ENCODE measurements at regions not wholly inside any gene's neighbourhood (a gene's known extent, or its start where the extent isn't known, plus 50 kb on each side); places are given as distances from the start of the nearest gene placed in this dataset.

DNA sequence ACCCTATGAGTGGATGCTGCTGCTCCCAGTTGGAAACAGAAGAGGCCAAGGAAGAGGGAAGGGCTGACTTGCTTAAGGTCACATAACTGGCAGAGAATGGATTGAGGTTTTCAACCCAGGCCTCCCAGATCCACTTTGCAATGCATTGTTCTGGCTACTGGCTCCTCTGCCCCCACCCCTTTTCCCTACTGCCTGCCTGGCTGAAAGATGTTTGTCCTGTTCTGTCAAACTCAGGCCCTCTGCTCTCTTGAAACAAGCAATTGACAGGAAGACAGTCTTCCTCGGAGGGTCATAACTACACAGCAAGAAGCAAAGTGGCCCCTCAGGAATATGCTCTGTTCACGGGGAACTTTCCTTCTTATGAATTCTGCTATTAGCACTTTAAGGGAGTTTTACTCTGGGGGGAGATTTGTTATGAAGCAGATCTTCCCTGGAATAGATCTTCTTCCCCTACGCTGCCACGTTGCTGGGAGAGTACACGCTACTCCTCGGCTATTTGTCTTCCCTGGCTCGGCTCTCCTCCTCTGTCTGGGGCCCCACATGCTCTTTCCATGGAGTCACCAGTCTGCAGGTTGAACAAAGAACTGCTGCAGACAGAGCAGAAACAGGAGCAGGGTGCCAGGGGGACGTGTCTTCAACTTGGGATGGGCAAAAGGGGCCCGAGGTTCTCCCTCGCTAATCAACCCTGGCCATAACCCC lies 436.1 kb downstream of the TYW1 start:
- Histone ChIP-seq H3K9me3 (ENCODE audit: insufficient read depth, low read depth, low read length) (peaks cover 7% of the 10 kb centered on the region), H3K27ac (ENCODE audit: low read length) (no peak overlapping the region), H3K27me3 (ENCODE audit: insufficient read depth, low read length) (no peaks in the 10 kb centered on the region), H3K4me3 (ENCODE audit: low read length) (no peak overlapping the region), H3K4me1 (ENCODE audit: insufficient read depth, low read length) (no peaks in the 10 kb centered on the region), H3K36me3 (ENCODE audit: insufficient read depth, low read depth, low read length) (no peaks in the 10 kb centered on the region), H3K9ac (ENCODE audit: low read depth, low read length) (no peak overlapping the region)

DNA sequence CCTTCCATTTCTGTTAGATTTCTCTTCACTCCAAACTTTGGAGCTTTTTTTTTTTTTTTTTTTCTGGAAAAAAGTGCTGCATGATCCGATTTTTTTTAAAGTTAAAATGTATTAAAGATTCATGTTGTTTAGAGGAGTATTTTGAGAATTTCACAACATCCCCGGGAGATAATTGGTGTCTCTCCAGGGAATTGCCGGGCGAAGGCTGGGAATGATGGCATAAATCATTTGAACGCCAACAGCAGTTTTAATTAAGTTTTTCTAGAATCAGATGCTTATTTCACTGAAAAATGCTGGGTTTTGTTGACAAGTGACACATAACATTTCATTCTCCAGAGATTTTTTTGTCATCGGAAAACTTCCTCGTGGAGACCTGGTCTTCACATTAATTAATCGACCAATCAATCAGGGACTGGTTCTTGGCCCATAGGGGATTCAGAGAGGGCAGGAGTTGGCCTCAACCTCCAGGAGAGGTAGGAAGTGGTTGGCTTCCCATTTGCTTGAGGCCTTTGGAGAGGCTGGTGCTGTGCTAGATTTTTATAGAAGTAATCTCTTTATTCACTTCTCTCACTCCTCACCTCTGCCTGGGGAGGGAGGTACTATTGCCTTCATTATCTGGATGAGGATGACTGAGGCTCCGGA lies 439.4 kb downstream of the TYW1 start:
- H3K36me3 ChIP-seq (ENCODE audit: insufficient read depth, low read depth, low read length), result no peaks in the 10 kb centered on the region
- H3K9ac ChIP-seq (ENCODE audit: low read depth, low read length), result no peak overlapping the region
- H3K9me3 ChIP-seq (ENCODE audit: insufficient read depth, low read depth, low read length), result peaks cover 7% of the 10 kb centered on the region
- no peaks in the 10 kb centered on the region for H3K27me3 ChIP-seq (ENCODE audit: insufficient read depth, low read length)
- peaks cover 10% of the 10 kb centered on the region; the same call in 1 of the 2 replicates for H3K4me1 ChIP-seq (ENCODE audit: insufficient read depth, low read length)
- no peak overlapping the region for H3K27ac ChIP-seq (ENCODE audit: low read length)
- H3K4me3 ChIP-seq (ENCODE audit: low read length), result no peak overlapping the region

DNA sequence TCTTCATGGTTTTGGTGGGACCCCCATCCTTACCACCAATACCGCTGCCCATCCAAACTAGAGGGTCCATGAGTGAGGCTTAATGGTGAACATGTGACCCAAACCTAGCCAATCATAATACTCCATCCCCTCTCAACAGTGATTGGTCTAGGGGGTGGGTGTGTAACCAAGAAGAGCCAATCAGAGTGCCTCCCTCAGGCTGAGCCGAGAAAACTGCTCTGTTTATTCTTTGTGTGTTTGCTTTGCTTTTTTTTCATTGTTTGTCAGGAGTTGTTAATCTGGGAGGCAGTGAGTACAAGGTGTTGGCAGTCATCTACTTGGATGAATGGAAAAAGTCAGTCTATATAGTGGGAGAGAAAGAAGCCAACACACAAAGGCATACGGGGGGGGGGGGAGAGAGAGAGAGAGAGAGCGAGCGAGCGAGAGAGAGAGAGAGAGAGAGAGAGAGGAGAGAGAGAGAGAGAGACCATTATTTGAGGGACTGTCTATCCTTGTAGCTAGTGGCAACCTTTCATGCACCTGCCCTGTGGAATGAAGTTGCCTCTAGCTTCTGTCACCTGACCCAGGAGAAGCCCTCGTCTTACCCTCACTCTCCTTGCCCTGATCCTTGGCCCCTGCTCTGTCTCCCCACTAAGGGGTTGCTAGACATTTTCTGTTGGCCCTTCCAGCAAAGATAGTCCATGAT lies 441.7 kb downstream of the TYW1 start:
- no peaks in the 10 kb centered on the region for H3K36me3 ChIP-seq (ENCODE audit: insufficient read depth, low read depth, low read length)
- no peak overlapping the region for H3K27ac ChIP-seq (ENCODE audit: low read length)
- H3K9ac ChIP-seq (ENCODE audit: low read depth, low read length), result no peak overlapping the region
- H3K27me3 ChIP-seq (ENCODE audit: insufficient read depth, low read length), result no peaks in the 10 kb centered on the region
- H3K9me3 ChIP-seq (ENCODE audit: insufficient read depth, low read depth, low read length), result peaks cover 4% of the 10 kb centered on the region
- H3K4me1 ChIP-seq (ENCODE audit: insufficient read depth, low read length), result peaks cover 10% of the 10 kb centered on the region; the same call in 1 of the 2 replicates
- no peak overlapping the region for H3K4me3 ChIP-seq (ENCODE audit: low read length)

DNA sequence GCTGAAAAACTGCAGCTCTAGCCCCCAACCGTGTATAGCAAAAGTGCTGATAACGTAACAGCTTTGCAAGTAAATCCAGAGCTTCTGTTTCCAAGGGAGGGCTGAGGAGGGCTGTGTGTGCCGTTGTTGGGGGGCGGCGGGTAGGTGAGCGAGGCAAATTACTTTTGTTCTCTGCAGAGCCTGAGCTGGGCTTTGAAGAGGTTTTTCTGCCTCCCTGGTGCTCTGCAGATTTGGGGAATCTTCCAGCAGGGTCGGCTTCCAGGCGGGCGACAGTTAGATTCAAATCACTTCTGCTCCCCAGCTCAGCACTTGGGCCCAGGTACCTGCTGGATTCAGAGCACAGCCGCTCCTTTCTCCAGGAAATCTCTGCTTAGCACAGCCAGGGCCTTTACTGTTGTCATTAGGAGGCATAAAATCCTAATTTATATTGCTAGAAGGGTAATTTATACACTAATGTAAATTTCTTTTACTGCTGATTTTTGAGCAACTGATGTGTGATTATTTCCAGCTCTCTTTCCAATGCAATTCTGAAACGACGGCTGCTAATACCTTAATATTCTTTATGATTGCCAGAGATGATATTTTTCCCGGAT lies 442.4 kb downstream of the TYW1 start:
- Histone ChIP-seq H3K9ac (ENCODE audit: low read depth, low read length) (peak overlapping the region; percentile 25; the same call in 1 of the 2 replicates), H3K9me3 (ENCODE audit: insufficient read depth, low read depth, low read length) (no peaks in the 10 kb centered on the region; the same call in 1 of the 2 replicates), H3K36me3 (ENCODE audit: insufficient read depth, low read depth, low read length) (no peaks in the 10 kb centered on the region), H3K4me3 (ENCODE audit: low read length) (no peak overlapping the region), H3K4me1 (ENCODE audit: insufficient read depth, low read length) (peaks cover 10% of the 10 kb centered on the region; the same call in 1 of the 2 replicates), H3K27ac (ENCODE audit: low read length) (no peak overlapping the region), H3K27me3 (ENCODE audit: insufficient read depth, low read length) (no peaks in the 10 kb centered on the region)

DNA sequence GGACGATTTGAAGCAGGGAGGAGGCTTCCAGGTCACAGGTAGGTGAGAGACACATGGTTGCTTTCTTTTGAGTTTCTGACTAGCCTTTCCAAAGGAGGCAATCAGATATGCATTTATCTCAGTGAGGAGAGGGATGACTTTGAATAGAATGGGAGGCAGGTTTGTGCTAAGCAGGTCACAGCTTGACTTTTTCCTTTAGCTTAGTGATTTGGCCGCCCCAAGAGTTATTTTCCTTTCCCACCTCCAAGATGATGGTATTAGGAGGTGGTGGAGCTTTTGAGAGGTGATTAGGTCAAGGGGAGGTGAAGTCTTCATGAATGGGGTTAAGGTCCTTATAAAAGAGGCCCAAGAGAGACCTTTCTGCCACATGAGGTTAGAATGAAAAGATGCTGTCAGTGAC lies 443.7 kb downstream of the TYW1 start:
- Histone ChIP-seq H3K4me1 (ENCODE audit: insufficient read depth, low read length) (peaks cover 10% of the 10 kb centered on the region; the same call in 1 of the 2 replicates), H3K4me3 (ENCODE audit: low read length) (no peak overlapping the region), H3K9ac (ENCODE audit: low read depth, low read length) (no peak overlapping the region), H3K36me3 (ENCODE audit: insufficient read depth, low read depth, low read length) (no peaks in the 10 kb centered on the region), H3K27ac (ENCODE audit: low read length) (no peak overlapping the region), H3K27me3 (ENCODE audit: insufficient read depth, low read length) (no peaks in the 10 kb centered on the region), H3K9me3 (ENCODE audit: insufficient read depth, low read depth, low read length) (no peaks in the 10 kb centered on the region; the same call in 1 of the 2 replicates)

DNA sequence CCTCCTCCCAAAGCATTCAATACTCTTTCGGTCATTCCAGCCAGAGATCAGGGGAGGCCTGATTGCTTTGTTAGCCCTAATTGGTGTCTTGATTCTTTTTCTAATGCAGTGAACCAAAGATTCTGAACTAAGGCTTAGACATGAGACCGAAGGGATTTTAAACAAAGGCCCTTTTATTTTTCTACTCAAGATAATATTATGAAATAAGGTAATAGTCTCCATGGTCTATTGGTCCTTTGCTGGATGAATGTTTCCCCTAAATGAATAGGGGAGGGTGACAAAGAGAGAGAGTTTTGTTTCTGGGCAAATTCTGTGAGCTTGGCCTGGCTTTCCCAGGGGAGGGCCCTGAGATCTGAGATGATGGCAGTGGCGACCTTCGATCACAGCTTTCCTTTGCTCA lies 449.1 kb downstream of the TYW1 start:
- H3K27me3 ChIP-seq (ENCODE audit: insufficient read depth, low read length), result no peaks in the 10 kb centered on the region
- no peak overlapping the region for H3K9ac ChIP-seq (ENCODE audit: low read depth, low read length)
- H3K9me3 ChIP-seq (ENCODE audit: insufficient read depth, low read depth, low read length), result no peaks in the 10 kb centered on the region
- H3K27ac ChIP-seq (ENCODE audit: low read length), result no peak overlapping the region
- no peak overlapping the region for H3K4me3 ChIP-seq (ENCODE audit: low read length)
- H3K36me3 ChIP-seq (ENCODE audit: insufficient read depth, low read depth, low read length), result no peaks in the 10 kb centered on the region
- H3K4me1 ChIP-seq (ENCODE audit: insufficient read depth, low read length), result no peaks in the 10 kb centered on the region

DNA sequence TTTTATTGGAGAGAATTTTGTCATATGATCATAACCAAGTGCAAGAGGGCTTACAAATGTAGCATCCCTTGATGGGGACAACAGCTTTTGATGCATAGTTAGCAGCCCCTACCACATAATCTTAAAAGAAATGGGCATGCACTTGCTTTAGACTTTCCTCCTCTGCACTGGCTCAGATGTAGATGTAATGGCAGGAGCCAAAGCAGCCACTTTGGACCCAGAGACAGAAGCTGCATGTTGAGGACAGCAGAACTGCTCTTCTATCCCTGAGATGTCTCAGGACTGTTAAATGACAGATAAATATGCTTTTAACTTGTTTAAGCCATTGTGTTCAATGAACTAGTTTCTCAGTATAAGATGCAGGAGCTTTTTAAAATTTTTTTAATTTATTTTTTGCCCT lies 450.7 kb downstream of the TYW1 start:
- H3K27ac ChIP-seq (ENCODE audit: low read length), result no peak overlapping the region
- no peaks in the 10 kb centered on the region for H3K9me3 ChIP-seq (ENCODE audit: insufficient read depth, low read depth, low read length)
- H3K4me1 ChIP-seq (ENCODE audit: insufficient read depth, low read length), result no peaks in the 10 kb centered on the region
- H3K9ac ChIP-seq (ENCODE audit: low read depth, low read length), result no peak overlapping the region
- H3K27me3 ChIP-seq (ENCODE audit: insufficient read depth, low read length), result no peaks in the 10 kb centered on the region
- no peaks in the 10 kb centered on the region for H3K36me3 ChIP-seq (ENCODE audit: insufficient read depth, low read depth, low read length)
- H3K4me3 ChIP-seq (ENCODE audit: low read length), result no peak overlapping the region

DNA sequence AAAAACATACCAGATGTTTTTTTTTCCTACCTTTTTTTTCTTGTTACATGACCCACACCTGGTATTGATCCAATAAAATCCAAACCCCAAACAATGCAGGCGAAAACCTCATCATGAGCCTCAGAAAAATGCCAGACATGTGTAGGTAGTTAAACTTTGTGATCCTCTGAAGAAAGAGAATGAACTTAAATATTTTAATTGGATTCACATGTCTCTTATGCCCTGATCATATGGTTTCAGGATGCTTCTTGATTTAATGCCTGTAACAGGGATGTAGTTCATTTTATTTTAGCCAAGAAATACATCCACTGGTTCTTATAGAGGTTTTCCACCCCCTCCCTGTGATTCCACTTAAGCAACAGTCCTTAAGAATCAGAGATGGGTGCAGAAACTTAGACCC lies 451.6 kb downstream of the TYW1 start:
- Histone ChIP-seq H3K27me3 (ENCODE audit: insufficient read depth, low read length) (no peaks in the 10 kb centered on the region), H3K4me3 (ENCODE audit: low read length) (no peak overlapping the region), H3K9me3 (ENCODE audit: insufficient read depth, low read depth, low read length) (no peaks in the 10 kb centered on the region), H3K27ac (ENCODE audit: low read length) (no peak overlapping the region), H3K4me1 (ENCODE audit: insufficient read depth, low read length) (no peaks in the 10 kb centered on the region), H3K36me3 (ENCODE audit: insufficient read depth, low read depth, low read length) (no peaks in the 10 kb centered on the region), H3K9ac (ENCODE audit: low read depth, low read length) (no peak overlapping the region)

DNA sequence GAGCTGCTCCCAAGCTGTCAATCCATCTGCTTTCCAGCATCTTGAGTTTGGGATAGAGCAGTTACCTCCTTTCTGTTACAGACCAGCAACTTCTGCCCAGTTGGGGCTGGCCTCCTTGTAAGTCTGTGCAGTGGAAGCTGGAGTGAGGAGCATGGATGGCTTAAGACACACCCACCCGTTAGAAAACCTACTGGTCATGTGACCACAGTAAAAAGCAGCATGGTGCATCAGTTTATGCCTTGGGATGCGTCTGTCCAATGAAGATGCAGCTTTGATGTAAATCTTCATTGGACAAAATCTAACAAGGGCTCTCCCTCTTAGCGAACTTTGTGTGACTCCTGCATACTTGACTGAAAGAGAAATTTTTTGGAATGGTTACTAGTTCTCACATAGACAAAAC lies 453.5 kb downstream of the TYW1 start:
- no peaks in the 10 kb centered on the region for H3K9me3 ChIP-seq (ENCODE audit: insufficient read depth, low read depth, low read length)
- H3K27ac ChIP-seq (ENCODE audit: low read length), result no peak overlapping the region
- H3K4me3 ChIP-seq (ENCODE audit: low read length), result no peak overlapping the region
- no peaks in the 10 kb centered on the region for H3K4me1 ChIP-seq (ENCODE audit: insufficient read depth, low read length)
- H3K36me3 ChIP-seq (ENCODE audit: insufficient read depth, low read depth, low read length), result no peaks in the 10 kb centered on the region
- no peak overlapping the region for H3K9ac ChIP-seq (ENCODE audit: low read depth, low read length)
- no peaks in the 10 kb centered on the region for H3K27me3 ChIP-seq (ENCODE audit: insufficient read depth, low read length)

DNA sequence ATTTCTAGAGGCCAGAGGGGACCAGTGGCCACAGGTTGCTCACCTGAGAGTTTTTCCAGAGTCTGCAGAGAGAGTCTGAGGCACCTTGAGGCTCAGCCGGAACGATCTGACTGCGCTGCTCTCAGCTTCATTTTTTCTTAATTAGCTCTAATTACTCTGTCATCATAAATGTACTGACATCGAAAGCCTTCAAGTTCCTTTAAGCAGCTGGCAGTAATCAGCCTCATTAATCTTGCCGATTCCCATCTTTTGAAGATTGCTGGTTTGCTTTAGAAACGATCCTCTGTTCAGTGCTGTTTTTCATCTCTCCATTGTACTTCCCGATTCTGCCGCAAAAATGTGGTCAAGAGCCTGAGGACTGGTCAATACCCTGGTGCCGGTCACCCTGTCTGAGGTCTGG lies 454.7 kb downstream of the TYW1 start:
- Histone ChIP-seq H3K27ac (ENCODE audit: low read length) (no peak overlapping the region), H3K9me3 (ENCODE audit: insufficient read depth, low read depth, low read length) (no peaks in the 10 kb centered on the region), H3K4me3 (ENCODE audit: low read length) (no peak overlapping the region), H3K4me1 (ENCODE audit: insufficient read depth, low read length) (no peaks in the 10 kb centered on the region), H3K9ac (ENCODE audit: low read depth, low read length) (no peak overlapping the region), H3K27me3 (ENCODE audit: insufficient read depth, low read length) (no peaks in the 10 kb centered on the region), H3K36me3 (ENCODE audit: insufficient read depth, low read depth, low read length) (no peaks in the 10 kb centered on the region)

DNA sequence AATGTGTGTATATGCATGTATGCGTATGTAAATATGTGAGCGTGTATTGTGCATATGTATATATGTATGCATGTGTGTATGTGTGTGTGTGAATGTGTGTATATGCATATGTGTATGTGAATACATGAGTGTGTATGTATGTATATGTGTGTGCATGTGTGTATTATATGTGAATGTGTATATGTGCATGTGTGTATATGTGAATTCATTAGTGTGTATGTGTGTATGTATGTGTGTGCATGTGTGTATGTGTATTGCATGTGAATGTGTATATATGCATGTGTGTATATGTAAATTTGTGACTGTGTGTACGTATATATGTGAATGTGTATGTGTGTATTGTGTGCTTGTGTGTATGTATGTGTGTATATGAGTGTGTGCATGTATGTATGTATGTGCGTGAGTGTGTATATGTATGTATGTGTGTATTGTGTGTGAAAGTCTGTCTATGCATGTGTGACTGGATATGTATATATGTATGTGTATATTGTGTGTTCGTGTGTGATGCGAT lies 455.9 kb downstream of the TYW1 start:
- no peak overlapping the region for H3K27ac ChIP-seq (ENCODE audit: low read length)
- no peak overlapping the region for H3K9ac ChIP-seq (ENCODE audit: low read depth, low read length)
- H3K36me3 ChIP-seq (ENCODE audit: insufficient read depth, low read depth, low read length), result no peaks in the 10 kb centered on the region
- H3K27me3 ChIP-seq (ENCODE audit: insufficient read depth, low read length), result no peaks in the 10 kb centered on the region
- no peaks in the 10 kb centered on the region for H3K4me1 ChIP-seq (ENCODE audit: insufficient read depth, low read length)
- no peak overlapping the region for H3K4me3 ChIP-seq (ENCODE audit: low read length)
- H3K9me3 ChIP-seq (ENCODE audit: insufficient read depth, low read depth, low read length), result no peaks in the 10 kb centered on the region

All from iPS-20b (cell line).